ENCODE measurements at regions not wholly inside any gene's neighbourhood (a gene's known extent, or its start where the extent isn't known, plus 50 kb on each side); places are given as distances from the start of the nearest gene placed in this dataset.

GRCh38 chr3:30428251-30428650 is 178.2 kb upstream of the TGFBR2 start:
- TF ChIP-seq CTCF (IDR thresholded peaks at IDR 0.05) (no peak), ZFX (IDR thresholded peaks at IDR 0.05; ENCODE audit: borderline replicate concordance) (no peak)
- H3K27ac ChIP-seq = no peak overlapping the region

- H3K27ac ChIP-seq = no peak overlapping the region
- TF ChIP-seq ZFX (IDR thresholded peaks at IDR 0.05; ENCODE audit: borderline replicate concordance) (no peak), CTCF (IDR thresholded peaks at IDR 0.05) (no peak)
These were observed 170.5 kb upstream of the TGFBR2 start for GRCh38 chr3:30435861-30436331.

GRCh38 chr3:30437171-30437601 is 169.2 kb upstream of the TGFBR2 start:
- TF ChIP-seq CTCF (IDR thresholded peaks at IDR 0.05) (no peak), ZFX (IDR thresholded peaks at IDR 0.05; ENCODE audit: borderline replicate concordance) (no peak)
- H3K27ac ChIP-seq = no peak overlapping the region

- no peak overlapping the region for H3K27ac ChIP-seq
- TF ChIP-seq ZFX (IDR thresholded peaks at IDR 0.05; ENCODE audit: borderline replicate concordance) (no peak), CTCF (IDR thresholded peaks at IDR 0.05) (no peak)
These were observed 168.3 kb upstream of the TGFBR2 start for GRCh38 chr3:30438126-30438525.

- no peak for TF ChIP-seq ZFX (IDR thresholded peaks at IDR 0.05; ENCODE audit: borderline replicate concordance)
- TF ChIP-seq CTCF (IDR thresholded peaks at IDR 0.05) = no peak
- no peak overlapping the region for H3K27ac ChIP-seq
These were observed 166.8 kb upstream of the TGFBR2 start for GRCh38 chr3:30439451-30440053.

GRCh38 chr3:30440147-30440604 is 166.2 kb upstream of the TGFBR2 start:
- H3K27ac ChIP-seq = no peak overlapping the region; the same call in 1 of the 2 replicates
- no peak for TF ChIP-seq CTCF (IDR thresholded peaks at IDR 0.05)
- no peak for TF ChIP-seq ZFX (IDR thresholded peaks at IDR 0.05; ENCODE audit: borderline replicate concordance)

- no peak for TF ChIP-seq ZFX (IDR thresholded peaks at IDR 0.05; ENCODE audit: borderline replicate concordance)
- TF ChIP-seq CTCF (IDR thresholded peaks at IDR 0.05) = no peak
- no peak overlapping the region for H3K27ac ChIP-seq
These were observed 165.5 kb upstream of the TGFBR2 start for GRCh38 chr3:30440880-30441279.

Measured in 22Rv1 (cell line).